DMS53 treated with DMSO at 0.1 percent for 48 hours (cell line): ENCODE measurements at regions not wholly inside any gene's neighbourhood (a gene's known extent, or its start where the extent isn't known, plus 50 kb on each side); places are given as distances from the start of the nearest gene placed in this dataset.
"Not testable (repeated sequence)": the region's sequence is repeated elsewhere in the genome, so short reads cannot be mapped to it uniquely, and the experiment has no call there.

Experiments
- DNase-seq: peaks from one replicate; lab custom pipeline; 2025; ENCODE audit not compliant: unreplicated experiment; lab: John Stamatoyannopoulos, UW

DNA sequence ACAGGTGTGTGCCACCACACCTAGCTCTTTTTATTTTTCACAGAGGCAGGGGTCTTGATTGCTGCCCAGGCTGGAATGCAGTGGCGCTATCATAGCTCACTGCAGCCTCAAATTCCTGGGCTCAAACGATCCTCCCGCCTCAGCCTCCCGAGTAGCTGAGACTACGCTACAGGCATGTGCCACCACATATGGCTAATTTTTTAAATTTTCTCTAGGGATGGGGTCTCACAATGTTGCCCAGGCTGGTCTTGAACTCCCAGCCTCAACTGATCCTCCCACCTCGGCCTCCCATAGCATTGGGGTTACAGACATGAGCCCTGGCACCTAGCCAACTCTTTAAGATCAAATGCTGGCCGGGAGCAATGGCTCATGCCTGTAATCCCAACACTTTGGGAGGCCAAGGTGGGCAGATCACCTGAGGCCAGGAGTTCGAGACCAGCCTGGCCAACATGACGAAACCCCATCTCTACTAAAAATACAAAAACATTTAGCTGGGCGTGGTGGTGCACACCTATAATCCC is 50.6 kb upstream of the MYL10 start:
- DNase-seq, result not testable (repeated sequence)

DNA sequence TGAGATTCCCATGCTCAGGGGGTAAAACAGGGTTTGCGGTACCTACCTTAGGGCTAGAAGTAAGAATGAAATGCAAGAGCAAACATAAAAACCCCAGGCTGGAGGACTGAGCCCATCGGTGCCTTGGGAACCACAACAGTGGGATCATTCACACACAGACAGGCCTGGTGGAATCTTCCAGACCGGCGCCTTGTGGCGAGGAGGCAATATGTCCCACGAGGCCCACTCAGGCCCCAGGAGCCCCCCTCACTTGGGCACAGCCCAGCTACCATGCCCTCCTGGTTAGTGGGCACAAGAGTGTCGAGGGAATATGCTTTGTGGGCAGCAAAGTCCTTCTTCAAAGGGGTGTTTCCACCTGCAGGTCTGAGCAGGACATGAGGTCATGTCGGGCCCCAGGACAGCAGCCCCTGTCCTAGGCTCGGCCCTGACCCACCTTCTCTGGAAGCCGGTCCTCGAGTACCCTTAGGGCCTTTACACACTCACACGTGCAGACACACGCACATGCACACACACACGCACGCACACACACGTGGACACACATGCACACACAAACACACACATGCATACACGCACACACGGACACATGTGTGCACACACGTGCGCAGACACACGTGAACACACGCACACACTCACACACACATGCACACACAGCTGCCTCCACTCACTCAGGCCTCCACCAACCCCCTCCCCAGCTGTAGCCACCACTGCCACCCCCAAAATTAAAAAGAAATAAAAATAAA is 51.5 kb upstream of the MYL10 start:
- no peak for DNase-seq

DNA sequence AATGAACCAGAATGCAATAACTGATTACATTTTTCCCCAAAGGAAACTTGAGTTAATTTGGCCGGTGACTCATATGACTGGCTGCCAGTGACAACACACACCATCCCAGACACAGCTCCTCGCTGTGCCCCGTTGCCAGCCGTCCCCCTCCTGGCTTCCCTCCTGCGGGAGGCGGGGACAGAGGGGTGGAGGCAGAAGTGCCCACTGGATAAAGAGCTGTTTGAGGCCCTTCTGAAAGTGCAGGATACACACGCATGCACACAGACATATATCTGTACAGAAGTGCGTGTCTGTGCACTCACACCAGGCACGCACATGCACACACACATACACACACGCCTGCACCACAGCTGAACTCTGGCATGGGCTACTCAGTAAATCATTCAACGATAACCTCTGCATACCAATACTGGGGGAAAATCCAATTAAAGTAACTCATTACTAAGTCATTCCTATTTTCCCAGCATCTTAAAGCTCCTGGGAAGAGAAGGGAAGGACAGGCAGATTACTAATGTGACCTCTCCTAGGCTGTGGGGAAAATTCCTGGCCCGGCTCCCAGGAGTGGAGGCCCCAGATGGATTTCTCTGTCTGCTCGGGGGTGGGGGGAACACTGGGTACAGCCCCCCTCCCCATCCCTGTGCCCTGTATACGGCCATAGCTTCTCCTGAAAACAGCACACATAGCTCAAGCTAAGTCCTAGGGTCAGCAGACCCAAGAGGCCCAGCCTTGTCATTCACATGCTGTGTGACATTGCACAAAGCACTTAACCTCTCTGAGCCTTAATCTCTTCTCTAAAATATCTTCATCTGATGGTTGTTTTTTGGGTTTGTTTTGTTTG is 52.3 kb upstream of the MYL10 start:
- no peak for DNase-seq

DNA sequence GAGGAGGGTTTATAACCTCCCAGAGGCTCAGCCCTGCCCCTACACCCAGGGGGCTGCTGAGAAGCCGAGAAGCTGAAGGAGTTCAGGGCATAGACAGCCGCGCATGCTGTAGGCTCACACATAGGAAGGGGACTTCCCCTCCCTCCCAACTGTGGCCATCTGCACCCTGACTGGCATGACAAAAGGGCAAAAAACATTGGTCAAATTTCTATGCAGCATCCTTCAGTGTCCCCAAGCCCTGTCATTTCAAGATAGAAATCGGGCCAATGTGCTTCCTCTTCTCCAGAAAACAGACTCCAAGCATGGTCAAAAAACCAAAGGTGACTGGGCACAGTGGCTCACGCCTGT is 55.9 kb upstream of the MYL10 start:
- no peak for DNase-seq

DNA sequence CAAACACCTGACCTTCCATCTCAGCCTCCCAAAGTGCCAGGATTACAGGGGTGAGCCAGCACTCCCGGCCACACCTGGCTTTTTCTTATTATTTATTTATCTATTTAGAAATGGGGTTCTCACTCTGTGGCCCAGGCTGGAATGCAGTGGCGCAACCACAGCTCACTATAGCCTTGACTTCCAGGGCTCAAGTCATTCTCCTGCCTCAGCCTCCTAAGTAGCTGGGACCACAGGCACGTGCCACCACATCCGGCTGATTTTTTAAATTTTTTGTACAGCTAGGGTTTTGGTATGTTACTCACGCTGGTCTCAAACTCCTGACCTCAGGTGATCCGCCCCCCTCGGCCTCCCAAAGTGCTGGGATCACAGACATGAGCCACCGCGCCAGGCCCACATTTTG is 56.9 kb upstream of the MYL10 start:
- no peak for DNase-seq

DNA sequence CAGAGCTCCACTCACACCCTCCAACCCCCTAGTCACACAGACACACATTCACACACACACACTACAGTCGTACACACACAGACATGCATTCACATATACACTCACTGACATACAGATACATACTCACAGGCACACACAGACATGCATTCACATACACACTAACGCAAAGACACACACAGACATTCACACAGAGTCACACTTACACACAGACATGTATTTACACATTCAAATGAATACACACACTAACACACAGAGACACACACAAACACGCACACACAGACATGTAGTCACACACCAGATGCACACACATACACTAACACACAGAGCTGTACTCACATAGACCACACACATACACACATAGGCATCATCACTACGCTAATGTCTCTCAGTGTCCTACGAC is 58.0 kb upstream of the MYL10 start:
- DNase-seq, result no peak

DNA sequence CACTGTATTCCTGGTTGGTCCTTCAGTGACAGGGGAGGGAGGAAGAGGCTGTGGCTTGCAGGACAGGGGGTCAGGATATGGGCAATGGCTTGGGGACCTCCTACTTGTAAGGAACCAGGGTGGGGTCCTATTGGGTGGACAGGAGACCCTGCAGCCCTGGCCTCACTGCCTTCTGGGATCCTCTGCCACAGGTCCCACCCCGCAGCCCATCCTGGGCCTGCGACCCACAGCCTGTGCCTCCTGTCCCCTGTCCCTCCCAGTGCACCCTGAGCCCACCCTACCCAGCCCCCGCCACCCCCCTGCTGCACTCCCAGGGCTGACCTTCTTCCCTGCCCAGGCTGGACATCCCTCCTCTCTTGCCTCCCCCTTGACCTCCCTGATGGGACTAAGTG is 58.7 kb upstream of the MYL10 start:
- no peak for DNase-seq

DNA sequence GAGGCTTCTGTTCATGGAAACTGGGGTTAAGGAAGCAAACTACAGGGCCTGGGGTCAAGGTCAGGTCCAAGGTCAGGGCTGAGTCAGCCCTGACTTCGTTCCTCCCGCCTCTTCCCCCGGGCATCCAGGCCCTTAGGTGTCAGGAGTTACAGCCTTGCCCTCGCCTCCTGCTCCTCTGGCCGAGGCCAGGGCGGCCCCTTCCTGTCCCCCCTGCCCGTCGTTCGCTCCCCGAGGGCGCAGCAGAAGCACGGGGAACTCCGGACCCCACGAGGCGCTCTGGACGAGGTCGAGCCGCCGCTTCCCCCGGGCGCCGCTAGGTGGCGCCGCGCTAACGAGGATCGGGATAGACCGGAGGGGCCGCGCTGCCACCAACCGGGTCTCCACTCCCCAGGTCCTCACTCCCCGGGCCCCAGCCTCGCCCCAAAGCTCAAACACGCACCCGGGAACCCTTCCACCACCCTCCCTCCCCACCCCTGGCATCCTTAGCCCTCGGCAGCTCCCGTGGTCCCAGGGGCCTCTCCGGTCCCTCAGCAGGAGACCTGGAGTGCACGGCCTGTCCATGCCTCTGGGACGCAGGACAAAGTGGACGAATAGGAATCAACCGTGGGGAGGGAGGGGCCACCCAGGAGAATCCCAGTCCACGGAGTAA is 59.2 kb upstream of the MYL10 start:
- DNase-seq, result peak; percentile 50

DNA sequence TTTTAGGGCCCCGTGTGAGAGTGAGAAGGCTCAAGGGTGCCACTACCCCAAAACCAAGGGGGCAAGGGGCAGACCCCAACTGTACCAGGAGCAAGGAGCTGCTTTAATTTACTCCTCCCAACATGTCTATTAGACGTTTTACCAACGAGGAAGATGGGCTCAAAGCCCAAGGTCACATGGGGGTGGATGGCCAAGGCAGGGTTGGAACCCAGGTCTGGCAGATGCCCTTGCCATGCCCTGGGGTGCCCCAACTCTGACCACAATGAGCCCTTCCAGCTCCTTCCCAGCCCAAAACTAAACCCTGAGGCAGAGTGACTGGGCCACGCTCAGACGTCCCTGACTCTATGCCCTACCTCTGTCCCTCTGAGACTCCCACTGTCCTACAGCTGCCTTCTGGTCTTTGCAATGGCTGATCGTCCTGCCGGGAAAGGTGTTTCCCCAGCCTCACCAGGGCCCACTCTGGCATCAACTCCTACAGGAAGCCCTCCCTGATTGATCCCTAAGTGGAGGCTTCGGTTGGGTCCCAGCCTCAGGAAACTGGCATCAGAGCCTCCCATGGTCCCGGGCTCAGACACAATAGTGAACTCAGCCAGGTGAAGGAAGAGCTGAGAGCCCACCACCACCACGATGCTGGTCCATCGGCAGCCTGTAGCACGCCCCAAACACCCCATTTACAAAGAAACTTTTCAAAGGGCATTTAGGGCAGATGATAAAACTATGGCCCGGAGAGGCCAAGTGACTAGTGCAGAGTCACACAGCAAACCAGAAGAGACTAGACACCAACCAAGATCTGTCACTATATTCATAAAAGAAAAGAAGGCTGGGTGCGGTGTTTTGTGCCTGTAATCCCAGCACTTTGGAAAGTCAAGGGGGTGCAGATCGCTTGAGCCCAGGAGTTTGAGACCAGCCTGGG is 60.2 kb upstream of the MYL10 start:
- no peak for DNase-seq

DNA sequence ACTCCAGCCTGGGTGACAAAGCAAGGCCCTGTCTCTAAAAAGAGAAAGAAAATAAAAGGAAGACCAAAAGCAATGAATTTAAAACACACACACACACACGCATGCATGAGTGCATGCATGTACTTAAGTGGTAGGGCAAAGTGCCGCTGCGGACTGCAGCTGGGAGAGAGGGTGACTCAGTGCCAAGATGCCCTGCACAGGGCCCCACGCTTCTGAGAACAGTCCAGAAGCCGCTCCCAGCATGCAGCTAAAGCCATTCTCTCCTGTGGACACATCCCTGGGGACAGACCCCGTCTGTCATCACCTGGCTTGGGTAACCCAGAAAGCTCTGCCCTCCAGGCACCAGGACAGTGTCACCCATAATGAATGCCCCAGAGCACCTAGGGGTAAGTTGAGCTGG is 61.0 kb upstream of the MYL10 start:
- no peak for DNase-seq

DNA sequence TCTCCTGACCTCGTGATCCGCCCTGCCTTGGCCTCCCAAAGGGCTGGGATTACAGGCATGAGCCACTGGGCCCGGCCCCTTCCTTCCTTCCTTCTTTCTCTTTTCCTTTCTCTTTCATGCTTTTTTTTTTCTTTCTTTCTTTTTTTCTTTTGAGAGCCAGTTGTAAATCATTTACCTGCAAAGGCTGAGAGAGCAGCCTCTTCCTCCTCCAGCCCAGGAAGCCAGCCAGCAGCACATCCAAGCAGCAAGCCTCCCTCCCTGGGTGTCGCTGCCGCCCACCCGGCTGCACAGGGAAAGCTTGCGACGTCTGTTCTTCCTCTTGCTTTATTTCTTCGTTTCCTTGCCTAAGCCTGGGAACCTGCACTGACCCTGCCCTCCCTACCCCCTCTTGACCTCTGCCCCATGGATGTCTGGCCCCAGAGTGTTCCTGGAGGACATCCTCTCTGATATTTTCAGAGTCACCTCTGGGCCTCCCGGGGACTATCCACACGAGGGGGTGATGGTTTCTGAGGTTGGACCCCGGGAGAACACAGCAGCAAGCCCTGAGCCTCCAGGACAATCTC is 62.8 kb upstream of the MYL10 start:
- peak; percentile 15 for DNase-seq

DNA sequence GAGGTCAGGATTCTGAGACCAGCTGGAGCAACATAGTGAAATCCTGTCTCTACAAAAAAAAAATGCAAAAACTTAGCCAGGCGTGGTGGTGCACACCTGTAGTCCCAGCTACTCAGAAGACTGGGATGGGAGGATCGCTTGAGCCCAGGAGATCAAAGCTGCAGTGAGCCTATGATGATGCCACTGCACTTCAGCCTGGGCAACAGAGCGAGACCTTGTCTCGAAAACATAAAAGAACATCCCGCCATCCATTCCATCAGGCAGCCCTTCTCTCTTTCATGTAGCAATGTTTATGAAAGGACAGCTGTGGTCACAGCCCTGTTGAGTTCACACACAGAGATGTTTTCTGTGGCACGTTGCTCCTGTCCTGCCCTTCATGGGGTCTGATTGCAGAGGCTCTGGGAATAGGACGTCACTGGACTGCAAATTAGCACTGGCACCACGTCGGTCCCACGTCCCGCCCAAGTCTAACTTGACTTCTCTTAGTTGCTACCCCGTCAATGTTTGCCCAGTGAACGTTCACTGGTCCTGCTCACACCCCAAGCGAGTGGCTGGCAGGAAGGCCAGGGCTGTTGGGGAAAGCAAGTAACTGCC is 64.5 kb upstream of the MYL10 start:
- no peak for DNase-seq

DNA sequence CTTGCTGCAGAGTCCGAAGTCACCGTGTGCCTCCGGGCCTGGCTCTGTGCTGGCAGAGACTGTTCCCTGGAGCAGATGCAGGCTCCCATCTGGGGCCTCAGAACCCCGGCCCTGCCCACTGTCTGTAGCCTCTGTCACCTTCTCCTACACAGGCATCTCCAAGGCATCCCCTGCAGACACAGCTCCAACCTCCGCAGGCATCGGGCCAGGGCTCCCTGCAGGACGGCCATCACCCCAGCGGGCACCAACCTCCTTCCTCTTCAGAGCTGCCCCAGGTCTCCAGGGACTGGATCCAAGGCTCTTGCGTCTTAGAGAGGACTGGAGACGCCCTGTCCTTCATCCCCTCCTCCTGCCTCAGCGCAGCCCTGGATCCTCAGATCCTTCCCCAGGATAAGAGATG is 69.9 kb upstream of the MYL10 start:
- no peak for DNase-seq

DNA sequence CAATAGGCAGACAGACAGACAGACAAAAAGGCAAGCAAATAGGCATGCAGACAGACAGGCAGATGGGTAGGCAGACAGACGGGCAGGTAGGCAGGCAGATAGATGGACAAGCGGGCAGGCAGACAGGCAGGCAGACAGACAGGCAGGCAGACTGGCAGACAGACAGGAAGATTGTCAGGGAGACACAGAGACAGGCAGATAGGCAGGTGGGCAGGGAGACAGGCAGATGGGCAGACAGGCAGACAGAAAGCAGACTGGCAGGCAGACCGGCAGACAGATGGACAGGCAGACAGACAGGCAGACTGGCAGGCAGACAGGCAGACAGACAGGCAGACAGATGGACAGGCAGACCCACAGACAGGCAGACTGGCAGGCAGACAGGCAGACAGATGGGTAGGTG is 70.3 kb upstream of the MYL10 start:
- no peak for DNase-seq

DNA sequence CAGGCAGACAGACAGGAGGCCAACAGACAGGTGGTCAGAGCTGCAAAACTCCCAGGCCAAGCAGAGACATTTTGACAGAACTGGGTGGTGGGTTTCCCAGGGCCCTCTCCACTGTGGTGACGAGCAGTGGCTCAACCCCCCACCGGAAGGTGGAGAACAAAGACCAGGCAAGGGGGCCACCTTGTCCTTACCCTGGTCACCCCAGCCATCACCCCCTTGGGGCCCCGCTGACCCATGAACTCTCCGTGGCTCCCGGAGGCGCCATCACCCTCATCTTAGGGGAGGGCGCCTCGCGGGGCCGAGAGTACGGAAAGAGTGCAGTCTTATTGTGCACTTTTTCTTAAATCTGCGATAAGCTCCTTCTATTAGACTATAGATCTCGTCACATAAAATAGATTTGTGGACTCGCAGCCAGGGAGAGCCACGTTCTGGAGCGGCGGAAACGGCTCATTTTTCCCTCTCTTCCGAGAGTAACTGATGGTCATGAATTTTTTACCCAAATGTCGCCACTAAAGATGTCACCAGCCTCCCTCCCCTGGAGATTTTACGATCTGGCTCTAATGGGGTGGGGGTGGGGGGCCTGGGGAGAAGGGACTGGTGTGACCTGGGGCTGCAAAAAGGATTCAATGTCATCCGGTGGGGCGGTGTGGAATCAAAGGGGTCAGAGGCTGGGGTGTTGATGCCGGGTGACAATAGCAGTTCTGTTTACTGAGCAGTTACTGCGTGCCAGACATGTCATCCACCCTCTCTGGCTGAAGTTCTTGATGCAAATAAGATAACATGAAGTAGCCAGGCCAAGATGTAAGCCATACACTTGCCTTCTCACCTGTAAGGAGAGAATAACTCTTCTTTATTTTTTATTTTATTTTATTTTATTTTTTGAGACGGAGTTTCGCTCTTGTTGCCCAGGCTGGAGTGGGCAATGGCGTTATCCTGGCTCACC is 71.1 kb upstream of the MYL10 start:
- no peak for DNase-seq

DNA sequence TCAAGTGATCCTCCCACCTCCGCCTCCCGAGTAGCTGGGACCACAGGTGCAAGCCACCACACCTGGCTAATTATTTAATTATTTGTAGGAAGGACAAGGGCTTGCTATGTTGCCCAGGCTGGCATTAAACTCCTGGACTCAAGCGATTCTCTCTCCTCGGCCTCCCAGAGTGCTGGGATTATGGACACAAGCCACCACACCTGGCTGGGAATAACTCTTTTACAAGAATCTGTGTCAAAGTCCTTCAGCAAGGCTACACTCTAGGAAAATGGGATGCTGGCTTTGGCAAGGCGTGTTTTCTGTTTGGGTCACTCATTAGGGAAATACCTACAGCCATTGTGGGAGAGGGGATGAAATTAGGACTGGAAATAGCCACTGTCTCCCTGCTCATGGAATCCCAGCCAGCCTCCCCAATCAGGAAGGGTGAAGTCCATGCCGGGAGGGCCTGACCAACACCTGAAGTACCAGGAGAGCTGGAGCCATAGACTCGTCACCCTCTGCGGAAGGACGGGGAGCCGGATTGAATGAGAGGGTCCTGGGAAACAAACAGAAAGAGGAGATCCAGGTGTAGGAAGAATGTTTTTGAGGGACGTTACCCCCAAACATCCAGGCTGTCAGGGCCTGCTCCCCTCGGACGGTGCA is 72.2 kb upstream of the MYL10 start:
- no peak for DNase-seq

DNA sequence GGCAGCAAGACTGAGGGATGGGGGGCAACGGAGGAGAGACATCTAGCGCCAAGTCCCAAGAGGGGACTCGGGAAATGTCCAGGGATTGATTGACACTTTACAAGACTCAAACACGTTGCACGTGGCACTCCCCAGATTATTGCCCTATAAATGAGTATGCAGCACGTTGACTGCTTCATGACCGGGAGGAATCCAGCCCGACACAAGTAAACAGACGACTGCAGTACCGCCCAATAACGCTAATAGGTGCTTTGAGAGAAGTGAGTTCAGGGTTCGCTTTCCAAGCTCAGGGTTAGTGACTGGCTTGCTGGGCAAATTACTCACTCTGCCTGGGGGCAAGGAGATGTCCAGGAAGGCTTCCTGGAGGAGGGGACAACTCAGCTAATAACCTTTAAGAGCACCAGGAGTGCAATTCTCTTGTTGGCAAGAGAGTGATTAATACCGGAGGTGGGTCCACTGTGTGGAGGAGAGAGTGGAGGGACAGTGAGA is 73.3 kb upstream of the MYL10 start:
- no peak for DNase-seq

DNA sequence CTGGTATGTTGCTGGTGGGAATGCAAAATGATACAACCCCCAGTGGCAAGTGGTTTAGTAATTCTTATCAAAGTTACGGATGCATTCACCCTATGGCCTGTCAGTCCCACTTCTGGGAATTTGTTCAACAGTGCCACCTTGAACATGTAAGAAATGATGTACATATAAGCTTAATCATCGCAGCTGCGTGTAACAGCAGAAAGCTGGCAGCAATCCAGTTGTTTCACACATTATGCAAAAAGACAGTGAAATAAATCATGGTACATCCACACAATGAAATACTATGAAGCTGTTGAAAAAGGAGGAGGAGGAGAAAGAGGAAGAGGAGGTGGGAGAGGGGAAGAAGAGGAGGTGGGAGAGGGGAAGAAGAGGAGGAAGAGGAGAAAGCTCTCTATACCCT is 76.2 kb upstream of the MYL10 start:
- no peak for DNase-seq
